ENCODE measurements at regions not wholly inside any gene's neighbourhood (a gene's known extent, or its start where the extent isn't known, plus 50 kb on each side); places are given as distances from the start of the nearest gene placed in this dataset.
A peak's percentile ranks its signal among the peaks of the same experiment; 100 is the strongest.

- H3K36me3 ChIP-seq (ENCODE audit: control insufficient read depth, insufficient read depth, low read length), result no peaks in the 10 kb centered on the region
- no CpG with 5 or more reads among the region's 1 CpG for WGBS (ENCODE audit: insufficient coverage)
- H3K4me1 ChIP-seq (ENCODE audit: control insufficient read depth, insufficient read depth, low read length), result no peaks in the 10 kb centered on the region
- DNase-seq, result peak; percentile 42
- no peaks in the 10 kb centered on the region for H3K9me3 ChIP-seq (replicated peaks; ENCODE audit: control insufficient read depth, low read depth, low read length)
- no peak overlapping the region for H3K27ac ChIP-seq (ENCODE audit: low read length)
- no peak overlapping the region for H3K4me3 ChIP-seq (ENCODE audit: low read length)
- H3K27me3 ChIP-seq (ENCODE audit: control insufficient read depth, insufficient read depth, low read length), result no peaks in the 10 kb centered on the region
Observed at GRCh38 chr1:96918406-96918805, 196.8 kb downstream of the PTBP2 start.

- Histone ChIP-seq H3K27ac (ENCODE audit: low read length) (no peak overlapping the region), H3K4me3 (ENCODE audit: low read length) (no peak overlapping the region), H3K4me1 (ENCODE audit: control insufficient read depth, insufficient read depth, low read length) (no peaks in the 10 kb centered on the region), H3K27me3 (ENCODE audit: control insufficient read depth, insufficient read depth, low read length) (no peaks in the 10 kb centered on the region), H3K36me3 (ENCODE audit: control insufficient read depth, insufficient read depth, low read length) (no peaks in the 10 kb centered on the region), H3K9me3 (replicated peaks; ENCODE audit: control insufficient read depth, low read depth, low read length) (peaks cover 3% of the 10 kb centered on the region)
- WGBS (ENCODE audit: insufficient coverage), result no CpG with 5 or more reads among the region's 1 CpG
- DNase-seq, result no peak
Observed at GRCh38 chr1:96922181-96922580, 200.6 kb downstream of the PTBP2 start.

- Histone ChIP-seq H3K4me3 (ENCODE audit: low read length) (no peak overlapping the region), H3K4me1 (ENCODE audit: control insufficient read depth, insufficient read depth, low read length) (no peaks in the 10 kb centered on the region), H3K27me3 (ENCODE audit: control insufficient read depth, insufficient read depth, low read length) (no peaks in the 10 kb centered on the region), H3K36me3 (ENCODE audit: control insufficient read depth, insufficient read depth, low read length) (no peaks in the 10 kb centered on the region), H3K27ac (ENCODE audit: low read length) (no peak overlapping the region), H3K9me3 (replicated peaks; ENCODE audit: control insufficient read depth, low read depth, low read length) (peaks cover 3% of the 10 kb centered on the region)
- no CpG with 5 or more reads among the region's 1 CpG for WGBS (ENCODE audit: insufficient coverage)
- DNase-seq, result no peak
Observed at GRCh38 chr1:96923753-96924152, 202.2 kb downstream of the PTBP2 start.

GRCh38 chr1:96926176-96926575 lies 204.6 kb downstream of the PTBP2 start:
- Histone ChIP-seq H3K4me3 (ENCODE audit: low read length) (no peak overlapping the region), H3K36me3 (ENCODE audit: control insufficient read depth, insufficient read depth, low read length) (no peaks in the 10 kb centered on the region), H3K9me3 (replicated peaks; ENCODE audit: control insufficient read depth, low read depth, low read length) (peaks cover 3% of the 10 kb centered on the region), H3K27ac (ENCODE audit: low read length) (no peak overlapping the region), H3K27me3 (ENCODE audit: control insufficient read depth, insufficient read depth, low read length) (no peaks in the 10 kb centered on the region), H3K4me1 (ENCODE audit: control insufficient read depth, insufficient read depth, low read length) (no peaks in the 10 kb centered on the region)
- no peak for DNase-seq

GRCh38 chr1:96927125-96927524 lies 205.5 kb downstream of the PTBP2 start:
- no peaks in the 10 kb centered on the region for H3K27me3 ChIP-seq (ENCODE audit: control insufficient read depth, insufficient read depth, low read length)
- no peak for DNase-seq
- no peak overlapping the region for H3K27ac ChIP-seq (ENCODE audit: low read length)
- peaks cover 3% of the 10 kb centered on the region for H3K9me3 ChIP-seq (replicated peaks; ENCODE audit: control insufficient read depth, low read depth, low read length)
- 80% methylated on average over 1 of the region's 3 CpGs for WGBS (ENCODE audit: insufficient coverage)
- H3K4me3 ChIP-seq (ENCODE audit: low read length), result no peak overlapping the region
- H3K36me3 ChIP-seq (ENCODE audit: control insufficient read depth, insufficient read depth, low read length), result no peaks in the 10 kb centered on the region
- H3K4me1 ChIP-seq (ENCODE audit: control insufficient read depth, insufficient read depth, low read length), result no peaks in the 10 kb centered on the region

- Histone ChIP-seq H3K36me3 (ENCODE audit: control insufficient read depth, insufficient read depth, low read length) (no peaks in the 10 kb centered on the region), H3K4me3 (ENCODE audit: low read length) (no peak overlapping the region), H3K9me3 (replicated peaks; ENCODE audit: control insufficient read depth, low read depth, low read length) (no peaks in the 10 kb centered on the region), H3K27ac (ENCODE audit: low read length) (no peak overlapping the region), H3K27me3 (ENCODE audit: control insufficient read depth, insufficient read depth, low read length) (no peaks in the 10 kb centered on the region), H3K4me1 (ENCODE audit: control insufficient read depth, insufficient read depth, low read length) (no peaks in the 10 kb centered on the region)
- DNase-seq, result no peak
Observed at GRCh38 chr1:96931136-96931535, 209.6 kb downstream of the PTBP2 start.

GRCh38 chr1:96934282-96934681 lies 212.7 kb downstream of the PTBP2 start:
- Histone ChIP-seq H3K36me3 (ENCODE audit: control insufficient read depth, insufficient read depth, low read length) (no peaks in the 10 kb centered on the region), H3K27me3 (ENCODE audit: control insufficient read depth, insufficient read depth, low read length) (no peaks in the 10 kb centered on the region), H3K4me3 (ENCODE audit: low read length) (no peak overlapping the region), H3K4me1 (ENCODE audit: control insufficient read depth, insufficient read depth, low read length) (no peaks in the 10 kb centered on the region), H3K27ac (ENCODE audit: low read length) (no peak overlapping the region), H3K9me3 (replicated peaks; ENCODE audit: control insufficient read depth, low read depth, low read length) (no peaks in the 10 kb centered on the region)
- WGBS (ENCODE audit: insufficient coverage), result 49% methylated on average over 2 of the region's 3 CpGs
- DNase-seq, result no peak

- H3K9me3 ChIP-seq (replicated peaks; ENCODE audit: control insufficient read depth, low read depth, low read length), result no peaks in the 10 kb centered on the region
- no CpG with 5 or more reads among the region's 2 CpGs for WGBS (ENCODE audit: insufficient coverage)
- no peak overlapping the region for H3K4me3 ChIP-seq (ENCODE audit: low read length)
- H3K27ac ChIP-seq (ENCODE audit: low read length), result no peak overlapping the region
- H3K36me3 ChIP-seq (ENCODE audit: control insufficient read depth, insufficient read depth, low read length), result no peaks in the 10 kb centered on the region
- DNase-seq, result peak; percentile 25
- no peaks in the 10 kb centered on the region for H3K4me1 ChIP-seq (ENCODE audit: control insufficient read depth, insufficient read depth, low read length)
- H3K27me3 ChIP-seq (ENCODE audit: control insufficient read depth, insufficient read depth, low read length), result no peaks in the 10 kb centered on the region
Observed at GRCh38 chr1:96944432-96945092, 223.0 kb downstream of the PTBP2 start.

- no peak for DNase-seq
- 82% methylated on average over 5 of the region's 6 CpGs for WGBS (ENCODE audit: insufficient coverage)
- no peaks in the 10 kb centered on the region for H3K9me3 ChIP-seq (replicated peaks; ENCODE audit: control insufficient read depth, low read depth, low read length)
- no peak overlapping the region for H3K27ac ChIP-seq (ENCODE audit: low read length)
- no peaks in the 10 kb centered on the region for H3K27me3 ChIP-seq (ENCODE audit: control insufficient read depth, insufficient read depth, low read length)
- H3K4me3 ChIP-seq (ENCODE audit: low read length), result no peak overlapping the region
- no peaks in the 10 kb centered on the region for H3K36me3 ChIP-seq (ENCODE audit: control insufficient read depth, insufficient read depth, low read length)
- no peaks in the 10 kb centered on the region for H3K4me1 ChIP-seq (ENCODE audit: control insufficient read depth, insufficient read depth, low read length)
Observed at GRCh38 chr1:96945509-96946084, 224.0 kb downstream of the PTBP2 start.

- H3K27me3 ChIP-seq (ENCODE audit: control insufficient read depth, insufficient read depth, low read length), result no peaks in the 10 kb centered on the region
- H3K9me3 ChIP-seq (replicated peaks; ENCODE audit: control insufficient read depth, low read depth, low read length), result no peaks in the 10 kb centered on the region
Observed at GRCh38 chr1:96955307-96956012, 233.9 kb downstream of the PTBP2 start.

More at GRCh38 chr1:96955307-96956012, 233.9 kb downstream of the PTBP2 start:
- H3K36me3 ChIP-seq (ENCODE audit: control insufficient read depth, insufficient read depth, low read length), result no peaks in the 10 kb centered on the region
- no peaks in the 10 kb centered on the region for H3K4me1 ChIP-seq (ENCODE audit: control insufficient read depth, insufficient read depth, low read length)
- H3K4me3 ChIP-seq (ENCODE audit: low read length), result no peak overlapping the region
- no peak overlapping the region for H3K27ac ChIP-seq (ENCODE audit: low read length)
- no CpG with 5 or more reads among the region's 3 CpGs for WGBS (ENCODE audit: insufficient coverage)
- DNase-seq, result no peak

All from muscle of leg (tissue), 3 donors.